Left lung (tissue), 4 donors: ENCODE measurements at regions not wholly inside any gene's neighbourhood (a gene's known extent, or its start where the extent isn't known, plus 50 kb on each side); places are given as distances from the start of the nearest gene placed in this dataset.

Experiments used
- ATAC-seq: fragments of 200-7000 bp; cut with Tn5 transposase; one replicate; pipeline ENCODE4 v1.9.1; 2020; ENCODE audit warnings: moderate library complexity
- DNase-seq, 4 donors: peaks; one replicate each; pipeline ENCODE4 v3.0.0-alpha.2; 2013 to 2020
- H3K27ac ChIP-seq, 2 donors: fragments of 200-600 bp; sonication (generic) in 1 of 2; one replicate each; pipeline versions ENCODE4 v1.5.0 to v1.8.0; 2020 to 2021
- H3K27me3 ChIP-seq, 2 donors: fragments of 200-600 bp; sonication (generic) in 1 of 2; one replicate each; pipeline versions ENCODE4 v1.5.0 to v1.8.0; 2020 to 2021
- H3K36me3 ChIP-seq, 2 donors: fragments of 200-600 bp; sonication (generic) in 1 of 2; one replicate each; pipeline versions ENCODE4 v1.5.0 to v1.8.0; 2020 to 2021
- H3K4me1 ChIP-seq, 2 donors: fragments of 200-600 bp; one replicate each; pipeline ENCODE4 v1.8.0; 2021
- H3K4me3 ChIP-seq, 2 donors: fragments of 200-600 bp; sonication (generic) in 1 of 2; one replicate each; pipeline versions ENCODE4 v1.5.0 to v1.8.0; 2020 to 2021; ENCODE audit warnings: mild to moderate bottlenecking in 1 of 2
- H3K9me3 ChIP-seq, 2 donors: fragments of 200-600 bp; sonication (generic) in 1 of 2; one replicate each; pipeline versions ENCODE4 v1.5.0 to v1.8.0; 2020 to 2021
- intact Hi-C, 2 donors: fragments of 100-400 bp; cut with DNase I; formaldehyde crosslinking; loops; one replicate each; pipeline versions ENCODE4 v1.11.2 to v1.14.2; 2022
- TF ChIP-seq, protein P1 (sequence below), 2 donors: fragments of 200-600 bp; sonication (generic) in 1 of 2; IDR thresholded peaks; one replicate each; pipeline versions ENCODE4 v1.5.0 to v1.8.0; 2021; ENCODE audit warnings: antibody characterized with exemption in 2 of 2
- donor health status: DM: no; HTN: yes; CAD: no.
- donor health status: DM: no; HTN: no; CAD: no.

DNA sequence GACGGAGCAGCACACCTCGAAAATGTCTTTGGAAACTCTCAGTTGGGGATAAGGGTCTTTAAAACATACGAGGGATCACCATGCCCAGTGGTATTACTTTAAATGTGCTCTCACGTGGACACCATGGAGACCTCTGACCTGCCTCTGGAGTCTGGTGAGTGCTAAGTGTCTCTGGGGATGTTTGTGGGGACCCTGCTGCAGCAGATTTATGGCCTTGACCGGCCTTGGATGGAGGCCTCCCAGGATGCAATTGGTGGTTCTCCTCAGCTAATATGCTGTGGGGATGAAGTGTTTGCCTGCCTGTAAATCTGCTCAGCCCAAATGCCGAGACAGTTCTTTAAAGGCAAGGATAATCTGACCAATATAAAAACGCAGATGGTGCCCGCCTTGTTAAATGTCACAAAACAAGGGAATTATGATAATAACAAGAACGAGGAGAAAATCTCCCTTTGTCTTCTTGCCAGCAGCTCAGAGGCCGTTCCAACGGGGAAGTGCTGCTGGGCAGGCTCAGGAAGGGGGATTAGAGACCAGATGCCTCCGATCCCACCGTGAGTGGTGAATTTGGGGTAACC lies 154.4 kb downstream of the ABCC12 start:
- intact Hi-C loops: no loop called here
- no peak overlapping the region for H3K27ac ChIP-seq
- H3K4me1 ChIP-seq: no peaks in the 10 kb centered on the region
- H3K36me3 ChIP-seq: no peaks in the 10 kb centered on the region
- DNase-seq (no peak), ATAC-seq (no peak)
- H3K4me3 ChIP-seq: no peak overlapping the region
- H3K27me3 ChIP-seq: no peaks in the 10 kb centered on the region
- no peaks in the 10 kb centered on the region for H3K9me3 ChIP-seq
- TF ChIP-seq, protein P1, sequence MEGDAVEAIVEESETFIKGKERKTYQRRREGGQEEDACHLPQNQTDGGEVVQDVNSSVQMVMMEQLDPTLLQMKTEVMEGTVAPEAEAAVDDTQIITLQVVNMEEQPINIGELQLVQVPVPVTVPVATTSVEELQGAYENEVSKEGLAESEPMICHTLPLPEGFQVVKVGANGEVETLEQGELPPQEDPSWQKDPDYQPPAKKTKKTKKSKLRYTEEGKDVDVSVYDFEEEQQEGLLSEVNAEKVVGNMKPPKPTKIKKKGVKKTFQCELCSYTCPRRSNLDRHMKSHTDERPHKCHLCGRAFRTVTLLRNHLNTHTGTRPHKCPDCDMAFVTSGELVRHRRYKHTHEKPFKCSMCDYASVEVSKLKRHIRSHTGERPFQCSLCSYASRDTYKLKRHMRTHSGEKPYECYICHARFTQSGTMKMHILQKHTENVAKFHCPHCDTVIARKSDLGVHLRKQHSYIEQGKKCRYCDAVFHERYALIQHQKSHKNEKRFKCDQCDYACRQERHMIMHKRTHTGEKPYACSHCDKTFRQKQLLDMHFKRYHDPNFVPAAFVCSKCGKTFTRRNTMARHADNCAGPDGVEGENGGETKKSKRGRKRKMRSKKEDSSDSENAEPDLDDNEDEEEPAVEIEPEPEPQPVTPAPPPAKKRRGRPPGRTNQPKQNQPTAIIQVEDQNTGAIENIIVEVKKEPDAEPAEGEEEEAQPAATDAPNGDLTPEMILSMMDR (IDR thresholded peaks at IDR 0.05): no peak

- no peaks in the 10 kb centered on the region for H3K9me3 ChIP-seq
- intact Hi-C loops: no loop called here
- no peak overlapping the region for H3K4me3 ChIP-seq
- ATAC-seq: no peak
- no peaks in the 10 kb centered on the region for H3K4me1 ChIP-seq
- TF ChIP-seq, protein P1 (IDR thresholded peaks at IDR 0.05): no peak
- no peak for DNase-seq
- H3K27me3 ChIP-seq: no peaks in the 10 kb centered on the region
- H3K36me3 ChIP-seq: no peaks in the 10 kb centered on the region
- H3K27ac ChIP-seq: no peak overlapping the region
These were observed 155.2 kb downstream of the ABCC12 start for GRCh38 chr16:48000622-48001021.

DNA sequence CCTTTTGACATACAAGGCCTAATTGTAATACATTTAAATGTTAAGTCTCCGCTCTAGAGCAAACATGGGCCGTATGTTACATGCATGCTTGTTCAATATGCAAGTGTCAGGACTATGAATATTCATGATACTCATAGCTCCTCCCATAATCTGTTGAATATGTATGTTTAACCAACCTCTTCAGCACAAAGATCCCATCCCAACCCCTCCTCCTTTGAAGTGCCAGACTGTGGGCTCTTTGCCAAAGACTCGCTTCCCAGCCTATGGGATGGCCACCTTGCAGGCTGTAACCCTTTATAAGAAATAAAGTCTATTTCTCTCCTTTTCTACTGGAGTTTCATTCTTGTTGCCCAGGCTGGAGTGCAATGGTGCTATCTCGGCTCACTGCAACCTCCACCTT lies 156.2 kb downstream of the ABCC12 start:
- Histone ChIP-seq H3K27ac (no peak overlapping the region), H3K4me1 (no peaks in the 10 kb centered on the region), H3K27me3 (no peaks in the 10 kb centered on the region), H3K9me3 (no peaks in the 10 kb centered on the region), H3K36me3 (no peaks in the 10 kb centered on the region), H3K4me3 (no peak overlapping the region)
- TF ChIP-seq, protein P1 (IDR thresholded peaks at IDR 0.05): no peak
- DNase-seq: no peak
- no peak for ATAC-seq
- intact Hi-C loops: no loop called here

DNA sequence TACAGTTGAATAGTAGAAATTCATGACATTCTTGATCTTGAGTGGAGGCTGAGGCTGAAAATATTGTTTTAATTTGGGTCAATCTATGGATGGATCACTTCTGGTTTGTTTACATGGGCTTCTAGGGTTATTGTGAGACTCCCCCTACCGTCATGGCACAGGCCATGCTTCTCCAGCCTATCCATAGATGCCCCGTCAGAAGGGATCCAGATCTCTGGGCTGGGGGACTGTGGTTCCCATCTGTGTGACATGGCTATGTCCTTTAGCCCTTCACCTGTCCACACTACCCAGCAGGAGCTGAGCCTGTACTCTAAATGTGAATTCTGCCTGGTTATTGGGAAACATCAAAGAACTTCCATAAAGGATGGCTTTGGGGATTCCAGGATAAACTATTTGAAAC lies 160.4 kb downstream of the ABCC12 start:
- Histone ChIP-seq H3K4me1 (no peaks in the 10 kb centered on the region), H3K27me3 (no peaks in the 10 kb centered on the region), H3K27ac (no peak overlapping the region), H3K4me3 (no peak overlapping the region), H3K36me3 (no peaks in the 10 kb centered on the region), H3K9me3 (peaks cover 0 to 16% of the 10 kb centered on the region in 2 donors)
- DNase-seq (no peak), ATAC-seq (no peak)
- TF ChIP-seq, protein P1 (IDR thresholded peaks at IDR 0.05): no peak
- intact Hi-C loops: no loop called here

- peaks cover 0 to 22% of the 10 kb centered on the region in 2 donors for H3K9me3 ChIP-seq
- H3K4me1 ChIP-seq: no peaks in the 10 kb centered on the region
- no peaks in the 10 kb centered on the region for H3K27me3 ChIP-seq
- intact Hi-C loops: no loop called here
- H3K27ac ChIP-seq: no peak overlapping the region
- ATAC-seq (no peak), DNase-seq (no peak)
- no peaks in the 10 kb centered on the region for H3K36me3 ChIP-seq
- TF ChIP-seq, protein P1 (IDR thresholded peaks at IDR 0.05): no peak
- no peak overlapping the region for H3K4me3 ChIP-seq
These were observed 164.3 kb downstream of the ABCC12 start for GRCh38 chr16:47991491-47991890.
